Panc1 (cell line): ENCODE measurements at regions not wholly inside any gene's neighbourhood (a gene's known extent, or its start where the extent isn't known, plus 50 kb on each side); places are given as distances from the start of the nearest gene placed in this dataset.

ENCODE experiments used
- ATAC-seq: fragments of 200-7000 bp; cut with Tn5 transposase; 2 replicates; pipeline ENCODE4 v1.9.1; 2020; ENCODE audit warnings: mild to moderate bottlenecking, moderate library complexity
- BruUV-seq: library from RNA; stranded (reverse); fragments of 400-500 nt; replicated peaks from 2 replicates; lab custom pipeline; 2021; lab: Mats Ljungman, UMichigan
- CTCF ChIA-PET: fragments of 300-600 bp; sonication (Branson Sonifier 250); formaldehyde crosslinking; loops from one replicate; lab custom pipeline; 2022; ENCODE audit warnings: antibody characterized with exemption; lab: Charles Lee
- POLR2A ChIA-PET: fragments of 300-600 bp; sonication (Branson Sonifier 250); formaldehyde crosslinking; loops from one replicate; lab custom pipeline; 2022; ENCODE audit warnings: antibody characterized with exemption; lab: Charles Lee
- DNase-seq: peaks from one replicate; pipeline ENCODE4 v3.0.0-alpha.2; 2010; ENCODE audit warnings: low read depth, low spot score
- H3K27ac ChIP-seq: 2 replicates; pipeline ENCODE4 v1.5.1; 2011; ENCODE audit warnings: mild to moderate bottlenecking, low read length, inconsistent platforms
- H3K27me3 ChIP-seq: fragments of 200-500 bp; sonication (Bioruptor generic); 2 replicates; pipeline ENCODE4 v1.6.0; 2014; ENCODE audit warnings: low read length, inconsistent platforms; ENCODE audit not compliant: control insufficient read depth, insufficient read depth
- H3K36me3 ChIP-seq: fragments of 200-500 bp; sonication (Bioruptor generic); 2 replicates; pipeline ENCODE4 v1.5.1; 2014; ENCODE audit warnings: inconsistent platforms, mild to moderate bottlenecking, low read length, moderate library complexity; ENCODE audit not compliant: control insufficient read depth, insufficient read depth
- H3K4me1 ChIP-seq: 2 replicates; pipeline ENCODE4 v1.5.1; 2011; ENCODE audit warnings: inconsistent platforms, mild to moderate bottlenecking, low read length, moderate library complexity; ENCODE audit not compliant: control insufficient read depth, insufficient read depth
- H3K4me3 ChIP-seq, 2 experiments: 2 replicates each; pipeline ENCODE4 v1.5.1; 2011 to 2012; ENCODE audit warnings: low read depth in 2 of 2, low read length in 2 of 2, mild to moderate bottlenecking in 2 of 2, inconsistent platforms in 1 of 2, moderate library complexity in 1 of 2
- H3K9me3 ChIP-seq: fragments of 200-500 bp; sonication (Bioruptor generic); 2 replicates; pipeline ENCODE4 v1.5.1; 2014; ENCODE audit warnings: low read depth, mild to moderate bottlenecking, inconsistent platforms, low read length, moderate library complexity; ENCODE audit not compliant: control insufficient read depth, insufficient read depth
- CTCF ChIP-seq: fragments of 450-650 bp; IDR thresholded peaks from 2 replicates; pipeline ENCODE4 v1.5.1; 2017; ENCODE audit warnings: mild to moderate bottlenecking
- POLR2AphosphoS5 ChIP-seq: IDR thresholded peaks from 2 replicates; pipeline ENCODE4 v1.6.1; 2012; ENCODE audit warnings: mild to moderate bottlenecking, low read depth, low read length, moderate library complexity
- REST ChIP-seq, 2 experiments: IDR thresholded peaks; 2 replicates each; pipeline ENCODE4 v1.6.1; 2011 to 2012; ENCODE audit warnings: low read depth in 2 of 2, control low read depth in 1 of 2, low read length in 1 of 2, mild to moderate bottlenecking in 1 of 2, moderate library complexity in 1 of 2; ENCODE audit not compliant: insufficient read depth in 1 of 2
- SIN3A ChIP-seq: IDR thresholded peaks from 2 replicates; pipeline ENCODE4 v1.6.1; 2012; ENCODE audit warnings: low read depth, mild to moderate bottlenecking, low read length, moderate library complexity, borderline replicate concordance; ENCODE audit not compliant: insufficient read depth
- TCF7L2 ChIP-seq: IDR thresholded peaks from 2 replicates; pipeline ENCODE4 v1.6.1; 2011; ENCODE audit warnings: mild to moderate bottlenecking, low read depth, low read length, inconsistent platforms
- in situ Hi-C: cut with HindIII; loops from 2 replicates; pipeline ENCODE4 v1.10.0; 2016; ENCODE audit warnings: low sequenced_read_pairs, low pct_unique_long_range_greater_than_20kb
- intact Hi-C: fragments of 100-400 bp; cut with micrococcal nuclease; formaldehyde crosslinking; loops from one replicate; pipeline ENCODE4 v1.10.0; 2022; ENCODE audit not compliant: unreplicated experiment

- Histone ChIP-seq H3K9me3 (no peaks in the 10 kb centered on the region), H3K4me1 (no peaks in the 10 kb centered on the region), H3K36me3 (no peaks in the 10 kb centered on the region), H3K4me3 (no peak overlapping the region), H3K27me3 (no peaks in the 10 kb centered on the region), H3K27ac (no peak overlapping the region)
- ChIA-PET POLR2A (no interaction called here), CTCF (no interaction called here)
- TF ChIP-seq SIN3A = no peak
- no peak for TF ChIP-seq POLR2AphosphoS5
- no peak for TF ChIP-seq REST (IDR thresholded peaks at IDR 0.05; ENCODE audit: insufficient read depth in 1 of 2, low read depth in 2 of 2, low read length in 1 of 2)
- TF ChIP-seq CTCF = no peak
- no peak for TF ChIP-seq TCF7L2
- ATAC-seq (no peak), DNase-seq (no peak)
- intact Hi-C loops = no loop called here
- BruUV-seq = no TSS peak
- in situ Hi-C loops = no loop called here
These were observed 352.4 kb upstream of the HTR2A start for GRCh38 chr13:47249266-47249665.

GRCh38 chr13:47241446-47241845, 344.6 kb upstream of the HTR2A start:
- no peaks in the 10 kb centered on the region for H3K36me3 ChIP-seq
- no peak for TF ChIP-seq REST (IDR thresholded peaks at IDR 0.05; ENCODE audit: insufficient read depth in 1 of 2, low read depth in 2 of 2, low read length in 1 of 2)
- TF ChIP-seq POLR2AphosphoS5 = no peak
- TF ChIP-seq TCF7L2 = no peak
- in situ Hi-C loops = no loop called here
- BruUV-seq = no TSS peak
- no peak overlapping the region for H3K4me3 ChIP-seq
- DNase-seq (no peak), ATAC-seq (no peak)
- ChIA-PET CTCF (no interaction called here), POLR2A (no interaction called here)
- H3K27ac ChIP-seq = no peak overlapping the region
- no peaks in the 10 kb centered on the region for H3K4me1 ChIP-seq
- H3K27me3 ChIP-seq = no peaks in the 10 kb centered on the region
- H3K9me3 ChIP-seq = no peaks in the 10 kb centered on the region
- intact Hi-C loops = no loop called here
